ENCODE measurements at regions not wholly inside any gene's neighbourhood (a gene's known extent, or its start where the extent isn't known, plus 50 kb on each side); places are given as distances from the start of the nearest gene placed in this dataset.

- BruUV-seq (replicated peaks) = no TSS peak
- Histone ChIP-seq H3K36me3 (replicated peaks in 1 of 2; ENCODE audit: control insufficient read depth in 1 of 2, insufficient read depth in 2 of 2, low read length in 2 of 2) (no peaks in the 10 kb centered on the region), H3K4me1 (ENCODE audit: insufficient read depth, low read length) (no peaks in the 10 kb centered on the region), H4K20me1 (ENCODE audit: insufficient read depth, low read length) (no peaks in the 10 kb centered on the region), H3K4me2 (ENCODE audit: low read depth, low read length) (no peak overlapping the region), H3K4me3 (replicated peaks in 1 of 3; ENCODE audit: insufficient read depth in 1 of 3, low read depth in 2 of 3, low read length in 3 of 3) (no peak overlapping the region), H3K27ac (ENCODE audit: extremely low read length, insufficient read depth, low read length) (no peak overlapping the region), H3K79me2 (ENCODE audit: insufficient read depth, low read length) (no peaks in the 10 kb centered on the region), H3K9me3 (ENCODE audit: low read length) (no peaks in the 10 kb centered on the region), H3K9ac (ENCODE audit: insufficient read depth, low read depth, low read length) (no peak overlapping the region), H2AFZ (ENCODE audit: low read length) (no peak overlapping the region), H3K27me3 (ENCODE audit: control insufficient read depth in 1 of 2, insufficient read depth in 2 of 2, low read length in 2 of 2) (0 out of 5 replicates have a peak, but pooled peaks cover 0 to 6% of the 10 kb centered on the region in 2 experiments)
- 13% methylated on average over 3 of the region's 4 CpGs for WGBS (ENCODE audit: low lambda C conversion rate)
- ATAC-seq = no peak
- ChIA-PET CTCF (ENCODE audit: low intra/inter-chr PET ratio, low total read pairs) (no interaction called here), POLR2A (no interaction called here)
- in situ Hi-C loops (cut with HindIII; ENCODE audit: extremely low pct_ligation_motif_present, low pct_unique_long_range_greater_than_20kb) = no loop called here
- no peak for FAIRE-seq
- intact Hi-C loops (cut with micrococcal nuclease; ENCODE audit: unreplicated experiment) = no loop called here
- no peak for DNase-seq (ENCODE audit: low spot score)
- TF ChIP-seq ZNF841 (CRISPR knock-in tag; IDR thresholded peaks at IDR 0.05; ENCODE audit: borderline replicate concordance) = no peak
- TF ChIP-seq, protein P1, sequence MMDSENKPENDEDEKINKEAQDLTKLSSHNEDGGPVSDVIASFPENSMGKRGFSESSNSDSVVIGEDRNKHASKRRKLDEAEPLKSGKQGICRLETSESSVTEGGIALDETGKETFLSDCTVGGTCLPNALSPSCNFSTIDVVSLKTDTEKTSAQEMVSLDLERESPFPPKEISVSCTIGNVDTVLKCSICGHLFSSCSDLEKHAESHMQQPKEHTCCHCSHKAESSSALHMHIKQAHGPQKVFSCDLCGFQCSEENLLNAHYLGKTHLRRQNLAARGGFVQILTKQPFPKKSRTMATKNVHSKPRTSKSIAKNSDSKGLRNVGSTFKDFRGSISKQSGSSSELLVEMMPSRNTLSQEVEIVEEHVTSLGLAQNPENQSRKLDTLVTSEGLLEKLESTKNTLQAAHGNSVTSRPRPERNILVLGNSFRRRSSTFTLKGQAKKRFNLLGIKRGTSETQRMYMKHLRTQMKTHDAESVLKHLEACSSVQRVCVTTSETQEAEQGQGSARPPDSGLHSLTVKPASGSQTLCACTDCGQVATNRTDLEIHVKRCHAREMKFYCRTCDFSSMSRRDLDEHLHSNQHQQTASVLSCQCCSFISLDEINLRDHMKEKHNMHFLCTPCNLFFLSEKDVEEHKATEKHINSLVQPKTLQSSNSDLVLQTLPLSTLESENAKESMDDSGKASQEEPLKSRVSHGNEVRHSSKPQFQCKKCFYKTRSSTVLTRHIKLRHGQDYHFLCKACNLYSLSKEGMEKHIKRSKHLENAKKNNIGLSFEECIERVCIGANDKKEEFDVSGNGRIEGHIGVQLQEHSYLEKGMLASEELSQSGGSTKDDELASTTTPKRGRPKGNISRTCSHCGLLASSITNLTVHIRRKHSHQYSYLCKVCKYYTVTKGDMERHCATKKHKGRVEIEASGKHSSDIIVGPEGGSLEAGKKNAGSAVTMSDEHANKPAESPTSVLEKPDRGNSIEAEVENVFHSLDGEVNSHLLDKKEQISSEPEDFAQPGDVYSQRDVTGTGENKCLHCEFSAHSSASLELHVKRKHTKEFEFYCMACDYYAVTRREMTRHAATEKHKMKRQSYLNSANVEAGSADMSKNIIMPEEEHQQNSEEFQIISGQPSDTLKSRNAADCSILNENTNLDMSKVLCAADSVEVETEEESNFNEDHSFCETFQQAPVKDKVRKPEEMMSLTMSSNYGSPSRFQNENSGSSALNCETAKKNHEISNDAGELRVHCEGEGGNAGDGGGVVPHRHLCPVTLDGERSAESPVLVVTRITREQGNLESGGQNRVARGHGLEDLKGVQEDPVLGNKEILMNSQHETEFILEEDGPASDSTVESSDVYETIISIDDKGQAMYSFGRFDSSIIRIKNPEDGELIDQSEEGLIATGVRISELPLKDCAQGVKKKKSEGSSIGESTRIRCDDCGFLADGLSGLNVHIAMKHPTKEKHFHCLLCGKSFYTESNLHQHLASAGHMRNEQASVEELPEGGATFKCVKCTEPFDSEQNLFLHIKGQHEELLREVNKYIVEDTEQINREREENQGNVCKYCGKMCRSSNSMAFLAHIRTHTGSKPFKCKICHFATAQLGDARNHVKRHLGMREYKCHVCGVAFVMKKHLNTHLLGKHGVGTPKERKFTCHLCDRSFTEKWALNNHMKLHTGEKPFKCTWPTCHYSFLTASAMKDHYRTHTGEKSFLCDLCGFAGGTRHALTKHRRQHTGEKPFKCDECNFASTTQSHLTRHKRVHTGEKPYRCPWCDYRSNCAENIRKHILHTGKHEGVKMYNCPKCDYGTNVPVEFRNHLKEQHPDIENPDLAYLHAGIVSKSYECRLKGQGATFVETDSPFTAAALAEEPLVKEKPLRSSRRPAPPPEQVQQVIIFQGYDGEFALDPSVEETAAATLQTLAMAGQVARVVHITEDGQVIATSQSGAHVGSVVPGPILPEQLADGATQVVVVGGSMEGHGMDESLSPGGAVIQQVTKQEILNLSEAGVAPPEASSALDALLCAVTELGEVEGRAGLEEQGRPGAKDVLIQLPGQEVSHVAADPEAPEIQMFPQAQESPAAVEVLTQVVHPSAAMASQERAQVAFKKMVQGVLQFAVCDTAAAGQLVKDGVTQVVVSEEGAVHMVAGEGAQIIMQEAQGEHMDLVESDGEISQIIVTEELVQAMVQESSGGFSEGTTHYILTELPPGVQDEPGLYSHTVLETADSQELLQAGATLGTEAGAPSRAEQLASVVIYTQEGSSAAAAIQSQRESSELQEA (CRISPR knock-in tag; IDR thresholded peaks at IDR 0.05; ENCODE audit: not compliant biosample characterization) = no peak
- TF ChIP-seq ZNF704 (CRISPR knock-in tag; IDR thresholded peaks at IDR 0.05; ENCODE audit: borderline replicate concordance) = no peak
- no peak for TF ChIP-seq KAT2B (IDR thresholded peaks at IDR 0.05; ENCODE audit: borderline replicate concordance, low read depth, low read length)
- TF ChIP-seq ZNF597 (CRISPR knock-in tag; IDR thresholded peaks at IDR 0.05) = no peak
- TF ChIP-seq ZNF724P (CRISPR knock-in tag; IDR thresholded peaks at IDR 0.05; ENCODE audit: borderline replicate concordance) = no peak
- TF ChIP-seq ZNF569 (CRISPR knock-in tag; IDR thresholded peaks at IDR 0.05; ENCODE audit: borderline replicate concordance) = no peak
- no peak for TF ChIP-seq ZNF468 (CRISPR knock-in tag; IDR thresholded peaks at IDR 0.05)
- TF ChIP-seq, protein P2, sequence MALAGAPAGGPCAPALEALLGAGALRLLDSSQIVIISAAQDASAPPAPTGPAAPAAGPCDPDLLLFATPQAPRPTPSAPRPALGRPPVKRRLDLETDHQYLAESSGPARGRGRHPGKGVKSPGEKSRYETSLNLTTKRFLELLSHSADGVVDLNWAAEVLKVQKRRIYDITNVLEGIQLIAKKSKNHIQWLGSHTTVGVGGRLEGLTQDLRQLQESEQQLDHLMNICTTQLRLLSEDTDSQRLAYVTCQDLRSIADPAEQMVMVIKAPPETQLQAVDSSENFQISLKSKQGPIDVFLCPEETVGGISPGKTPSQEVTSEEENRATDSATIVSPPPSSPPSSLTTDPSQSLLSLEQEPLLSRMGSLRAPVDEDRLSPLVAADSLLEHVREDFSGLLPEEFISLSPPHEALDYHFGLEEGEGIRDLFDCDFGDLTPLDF (CRISPR knock-in tag; IDR thresholded peaks at IDR 0.05) = no peak
- TF ChIP-seq YEATS4 (CRISPR knock-in tag; IDR thresholded peaks at IDR 0.05; ENCODE audit: borderline replicate concordance) = no peak
- TF ChIP-seq, protein P3, sequence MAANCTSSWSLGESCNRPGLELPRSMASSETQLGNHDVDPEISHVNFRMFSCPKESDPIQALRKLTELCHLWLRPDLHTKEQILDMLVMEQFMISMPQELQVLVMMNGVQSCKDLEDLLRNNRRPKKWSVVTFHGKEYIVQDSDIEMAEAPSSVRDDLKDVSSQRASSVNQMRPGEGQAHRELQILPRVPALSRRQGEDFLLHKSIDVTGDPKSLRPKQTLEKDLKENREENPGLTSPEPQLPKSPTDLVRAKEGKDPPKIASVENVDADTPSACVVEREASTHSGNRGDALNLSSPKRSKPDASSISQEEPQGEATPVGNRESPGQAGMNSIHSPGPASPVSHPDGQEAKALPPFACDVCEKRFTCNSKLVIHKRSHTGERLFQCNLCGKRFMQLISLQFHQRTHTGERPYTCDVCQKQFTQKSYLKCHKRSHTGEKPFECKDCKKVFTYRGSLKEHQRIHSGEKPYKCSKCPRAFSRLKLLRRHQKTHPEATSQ (CRISPR knock-in tag; IDR thresholded peaks at IDR 0.05; ENCODE audit: borderline replicate concordance) = no peak
Observed at GRCh38 chr1:177620636-177621190, 349.1 kb downstream of the SEC16B start.

Data from HepG2 (cell line).